ENCODE measurements at regions not wholly inside any gene's neighbourhood (a gene's known extent, or its start where the extent isn't known, plus 50 kb on each side); places are given as distances from the start of the nearest gene placed in this dataset.
"Not testable (repeated sequence)": the region's sequence is repeated elsewhere in the genome, so short reads cannot be mapped to it uniquely, and the experiment has no call there.

GRCh38 chr3:5505997-5506396 is 318.5 kb downstream of the EDEM1 start:
- Histone ChIP-seq H3K27ac (ENCODE audit: insufficient read depth, low read depth, low read length) (no peak overlapping the region), H3K4me2 (ENCODE audit: insufficient read depth, low read length) (no peak overlapping the region), H3K79me2 (ENCODE audit: control insufficient read depth, insufficient read depth, low read length) (no peaks in the 10 kb centered on the region), H2AFZ (ENCODE audit: low read depth, low read length) (no peak overlapping the region), H3K4me1 (ENCODE audit: control insufficient read depth, extremely low read depth, insufficient read depth, low read length) (no peaks in the 10 kb centered on the region), H3K9ac (replicated peaks; ENCODE audit: extremely low read depth, insufficient read depth, low read length) (no peak overlapping the region), H3K9me1 (replicated peaks; ENCODE audit: control insufficient read depth, extremely low read depth, insufficient read depth, low read length) (no peaks in the 10 kb centered on the region), H4K20me1 (replicated peaks; ENCODE audit: control insufficient read depth, extremely low read depth, insufficient read depth, low read length) (no peaks in the 10 kb centered on the region), H3K27me3 (ENCODE audit: control insufficient read depth in 2 of 2, insufficient read depth in 2 of 2, low read length in 2 of 2) (no peaks in the 10 kb centered on the region), H3K9me3 (replicated peaks; ENCODE audit: control insufficient read depth, insufficient read depth, low read length) (peaks cover 10% of the 10 kb centered on the region), H3K4me3 (replicated peaks in 1 of 3; ENCODE audit: insufficient read depth in 1 of 3, low read depth in 1 of 3, low read length in 3 of 3) (no peak overlapping the region), H3K36me3 (ENCODE audit: control insufficient read depth in 2 of 2, extremely low read depth in 1 of 2, insufficient read depth in 2 of 2, low read length in 2 of 2) (no peaks in the 10 kb centered on the region)
- ChIA-PET CTCF (no interaction called here), POLR2A (no interaction called here)
- DNase-seq (ENCODE audit: low read depth, low spot score), result no peak
- intact Hi-C loops (cut with micrococcal nuclease), result no loop called here
- dilution Hi-C loops (cut with MboI; ENCODE audit: extremely low pct_ligation_motif_present, low sequenced_read_pairs), result no loop called here
- TF ChIP-seq POLR2AphosphoS5 (IDR thresholded peaks at IDR 0.05; ENCODE audit: insufficient read depth, low read depth, low read length) (no peak), POLR2A (IDR thresholded peaks at IDR 0.05; ENCODE audit: low read depth, low read length) (no peak), FOS (IDR thresholded peaks at IDR 0.05; ENCODE audit: borderline replicate concordance, insufficient read depth, low read length) (no peak), MAX (IDR thresholded peaks at IDR 0.05; ENCODE audit: insufficient read depth, insufficient read length) (no peak), EZH2 (IDR thresholded peaks at IDR 0.05; ENCODE audit: borderline replicate concordance, low read depth, low read length, severe bottlenecking) (no peak), MYC (IDR thresholded peaks at IDR 0.05; ENCODE audit: low read depth, low read length) (no peak)
- no peak for FAIRE-seq
- BruUV-seq (replicated peaks), result no TSS peak

- BruUV-seq (replicated peaks); H3K9ac ChIP-seq (replicated peaks; ENCODE audit: extremely low read depth, insufficient read depth, low read length); POLR2A ChIA-PET; H3K4me3 ChIP-seq (replicated peaks in 1 of 3; ENCODE audit: insufficient read depth in 1 of 3, low read depth in 1 of 3, low read length in 3 of 3); dilution Hi-C loops (cut with MboI; ENCODE audit: extremely low pct_ligation_motif_present, low sequenced_read_pairs); intact Hi-C loops (cut with micrococcal nuclease); CTCF ChIA-PET; H4K20me1 ChIP-seq (replicated peaks; ENCODE audit: control insufficient read depth, extremely low read depth, insufficient read depth, low read length); H3K9me1 ChIP-seq (replicated peaks; ENCODE audit: control insufficient read depth, extremely low read depth, insufficient read depth, low read length); H3K4me1 ChIP-seq (ENCODE audit: control insufficient read depth, extremely low read depth, insufficient read depth, low read length); H2AFZ ChIP-seq (ENCODE audit: low read depth, low read length); H3K27me3 ChIP-seq (ENCODE audit: control insufficient read depth in 2 of 2, insufficient read depth in 2 of 2, low read length in 2 of 2); H3K79me2 ChIP-seq (ENCODE audit: control insufficient read depth, insufficient read depth, low read length); DNase-seq (ENCODE audit: low read depth, low spot score); H3K36me3 ChIP-seq (ENCODE audit: control insufficient read depth in 2 of 2, extremely low read depth in 1 of 2, insufficient read depth in 2 of 2, low read length in 2 of 2); H3K9me3 ChIP-seq (replicated peaks; ENCODE audit: control insufficient read depth, insufficient read depth, low read length); H3K4me2 ChIP-seq (ENCODE audit: insufficient read depth, low read length); FAIRE-seq; H3K27ac ChIP-seq (ENCODE audit: insufficient read depth, low read depth, low read length): not testable (repeated sequence)
Measured at GRCh38 chr3:5508860-5509259, 321.4 kb downstream of the EDEM1 start.

All from endothelial cell of umbilical vein (primary cell).